ENCODE measurements at regions not wholly inside any gene's neighbourhood (a gene's known extent, or its start where the extent isn't known, plus 50 kb on each side); places are given as distances from the start of the nearest gene placed in this dataset.

DNA sequence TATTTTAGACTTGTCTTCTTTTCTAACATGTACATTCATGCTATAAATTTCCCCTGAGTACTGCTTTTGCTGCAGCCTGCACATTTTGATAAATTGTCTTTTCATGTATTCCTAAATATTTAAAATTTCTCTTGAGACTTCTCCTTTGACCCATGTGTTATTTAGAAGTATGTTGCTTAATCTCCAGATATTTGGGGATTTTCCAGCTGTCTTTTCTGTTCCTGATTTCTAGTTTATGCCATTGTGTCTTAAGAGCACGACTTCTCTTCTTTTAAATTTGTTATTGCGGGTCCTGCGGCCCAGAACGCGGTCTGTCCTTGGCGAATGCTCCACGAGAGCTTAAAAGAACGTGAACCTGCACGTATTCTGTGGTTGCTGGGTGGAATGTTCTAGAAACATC, 136.4 kb downstream of the KIF26A start:
- ChIA-PET RAD21 (ENCODE audit: low non-redundant PET in 1 of 2, low total read pairs in 2 of 2, uncharacterized antibody in 2 of 2, unreplicated experiment in 2 of 2) (no interaction called here), CTCF (no interaction called here), POLR2A (no interaction called here)
- ATAC-seq (no peak), DNase-seq (ENCODE audit: low read depth, low spot score) (no peak)
- Histone ChIP-seq H3K4me1 (ENCODE audit: control insufficient read depth in 1 of 2, insufficient read depth in 2 of 2, low read length in 2 of 2) (peaks cover 6 to 11% of the 10 kb centered on the region in 2 experiments), H3K9me3 (ENCODE audit: control insufficient read depth in 1 of 2, insufficient read depth in 1 of 2, low read depth in 1 of 2, low read length in 2 of 2) (no peaks in the 10 kb centered on the region), H3K27me3 (ENCODE audit: insufficient read depth, low read length) (no peaks in the 10 kb centered on the region), H3K27ac (ENCODE audit: low read depth, low read length) (no peak overlapping the region), H4K20me1 (ENCODE audit: insufficient read depth) (no peaks in the 10 kb centered on the region), H3K79me2 (ENCODE audit: insufficient read depth, low read length) (no peaks in the 10 kb centered on the region), H3K9ac (ENCODE audit: low read length) (no peak overlapping the region), H3K9me2 (ENCODE audit: insufficient read depth) (no peaks in the 10 kb centered on the region), H3K4me3 (replicated peaks in 1 of 2; ENCODE audit: low read depth in 1 of 2, low read length in 2 of 2) (no peak overlapping the region), H2AFZ (ENCODE audit: low read depth, low read length, poor library complexity, severe bottlenecking) (no peak overlapping the region), H3K36me3 (ENCODE audit: control insufficient read depth in 1 of 2, insufficient read depth in 2 of 2, low read length in 2 of 2) (no peaks in the 10 kb centered on the region), H3K4me2 (ENCODE audit: low read length) (no peak overlapping the region)
- BruUV-seq (replicated peaks) = no TSS peak
- intact Hi-C loops (cut with micrococcal nuclease) = no loop called here
- TF ChIP-seq EZH2phosphoT487 (IDR thresholded peaks at IDR 0.05; ENCODE audit: borderline replicate concordance) (no peak), POLR2AphosphoS5 (IDR thresholded peaks at IDR 0.05; ENCODE audit: low read depth, low read length) (no peak), SIN3A (IDR thresholded peaks at IDR 0.05; ENCODE audit: low read depth) (no peak), TCF7L2 (IDR thresholded peaks at IDR 0.05; ENCODE audit: borderline replicate concordance, extremely low read depth, insufficient read depth, insufficient read length) (no peak), RAD21 (IDR thresholded peaks at IDR 0.05; ENCODE audit: low read depth) (no peak), CBX3 (IDR thresholded peaks at IDR 0.05; ENCODE audit: low read depth) (no peak), CEBPB (IDR thresholded peaks at IDR 0.05; ENCODE audit: low read depth) (no peak)
- TF ChIP-seq, protein P1, sequence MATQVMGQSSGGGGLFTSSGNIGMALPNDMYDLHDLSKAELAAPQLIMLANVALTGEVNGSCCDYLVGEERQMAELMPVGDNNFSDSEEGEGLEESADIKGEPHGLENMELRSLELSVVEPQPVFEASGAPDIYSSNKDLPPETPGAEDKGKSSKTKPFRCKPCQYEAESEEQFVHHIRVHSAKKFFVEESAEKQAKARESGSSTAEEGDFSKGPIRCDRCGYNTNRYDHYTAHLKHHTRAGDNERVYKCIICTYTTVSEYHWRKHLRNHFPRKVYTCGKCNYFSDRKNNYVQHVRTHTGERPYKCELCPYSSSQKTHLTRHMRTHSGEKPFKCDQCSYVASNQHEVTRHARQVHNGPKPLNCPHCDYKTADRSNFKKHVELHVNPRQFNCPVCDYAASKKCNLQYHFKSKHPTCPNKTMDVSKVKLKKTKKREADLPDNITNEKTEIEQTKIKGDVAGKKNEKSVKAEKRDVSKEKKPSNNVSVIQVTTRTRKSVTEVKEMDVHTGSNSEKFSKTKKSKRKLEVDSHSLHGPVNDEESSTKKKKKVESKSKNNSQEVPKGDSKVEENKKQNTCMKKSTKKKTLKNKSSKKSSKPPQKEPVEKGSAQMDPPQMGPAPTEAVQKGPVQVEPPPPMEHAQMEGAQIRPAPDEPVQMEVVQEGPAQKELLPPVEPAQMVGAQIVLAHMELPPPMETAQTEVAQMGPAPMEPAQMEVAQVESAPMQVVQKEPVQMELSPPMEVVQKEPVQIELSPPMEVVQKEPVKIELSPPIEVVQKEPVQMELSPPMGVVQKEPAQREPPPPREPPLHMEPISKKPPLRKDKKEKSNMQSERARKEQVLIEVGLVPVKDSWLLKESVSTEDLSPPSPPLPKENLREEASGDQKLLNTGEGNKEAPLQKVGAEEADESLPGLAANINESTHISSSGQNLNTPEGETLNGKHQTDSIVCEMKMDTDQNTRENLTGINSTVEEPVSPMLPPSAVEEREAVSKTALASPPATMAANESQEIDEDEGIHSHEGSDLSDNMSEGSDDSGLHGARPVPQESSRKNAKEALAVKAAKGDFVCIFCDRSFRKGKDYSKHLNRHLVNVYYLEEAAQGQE (IDR thresholded peaks at IDR 0.05; ENCODE audit: low read depth) = no peak
